GM12891 (cell line): ENCODE measurements at regions not wholly inside any gene's neighbourhood (a gene's known extent, or its start where the extent isn't known, plus 50 kb on each side); places are given as distances from the start of the nearest gene placed in this dataset.

Source experiments
- POLR2A ChIP-seq: IDR thresholded peaks from 2 replicates; pipeline ENCODE4 v1.6.1; 2011; ENCODE audit warnings: low read depth, low read length, control low read depth
- POLR2AphosphoS5 ChIP-seq: IDR thresholded peaks from 2 replicates; pipeline ENCODE4 v1.6.1; 2011; ENCODE audit warnings: low read depth, low read length, control low read depth
- SPI1 ChIP-seq: IDR thresholded peaks from 2 replicates; pipeline ENCODE4 v1.6.1; 2011; ENCODE audit warnings: low read depth, low read length, control low read depth
- TAF1 ChIP-seq: IDR thresholded peaks from 2 replicates; pipeline ENCODE4 v1.6.1; 2011; ENCODE audit warnings: low read depth, low read length, control low read depth

DNA sequence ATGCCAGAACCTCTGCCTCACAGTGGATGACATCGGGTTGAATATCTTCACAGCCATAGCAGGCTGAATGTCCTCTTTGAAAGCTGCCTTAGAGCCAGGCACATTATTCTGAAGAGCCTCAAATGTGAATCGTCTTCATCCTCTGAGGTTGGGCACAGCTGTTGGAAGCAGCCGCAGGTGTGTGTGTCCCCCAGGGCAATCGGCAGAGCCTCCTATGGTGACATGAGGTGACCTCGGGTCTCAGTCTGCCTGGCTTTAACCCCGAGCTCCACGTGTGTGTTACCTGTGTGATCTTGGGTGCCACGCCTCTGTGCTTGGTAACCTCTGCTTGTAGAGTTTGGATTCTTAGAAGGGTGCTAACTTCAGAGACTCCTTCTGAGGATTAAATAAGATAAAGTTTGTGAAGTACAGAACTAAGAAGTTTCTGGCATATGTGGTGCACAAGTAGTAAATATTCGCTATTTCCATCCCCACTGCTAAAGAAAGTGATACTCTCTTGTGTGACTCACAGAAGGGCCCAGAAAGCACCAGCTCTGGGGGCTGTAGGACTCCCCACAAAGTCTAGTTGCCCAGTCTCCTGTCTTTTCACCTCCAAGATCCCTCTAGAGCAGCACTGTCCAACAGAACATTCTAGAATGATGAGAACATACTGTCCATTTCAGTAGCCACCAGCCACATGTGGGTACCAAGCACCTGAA lies 500.9 kb downstream of the NPHP4 start:
- TF ChIP-seq POLR2A (no peak), POLR2AphosphoS5 (no peak), TAF1 (no peak), SPI1 (no peak)
